HG02970 (cell line): ENCODE measurements at regions not wholly inside any gene's neighbourhood (a gene's known extent, or its start where the extent isn't known, plus 50 kb on each side); places are given as distances from the start of the nearest gene placed in this dataset.
"Not testable (repeated sequence)": the region's sequence is repeated elsewhere in the genome, so short reads cannot be mapped to it uniquely, and the experiment has no call there.

ENCODE experiments used
- ATAC-seq: cut with Tn5 transposase; IDR thresholded peaks from one replicate; pipeline ENCODE4 v1.9.1; 2021; ENCODE audit warnings: mild to moderate bottlenecking, moderate library complexity, moderate number of reproducible peaks; ENCODE audit not compliant: unreplicated experiment, low FRiP score

- not testable (repeated sequence) for ATAC-seq
Observed at GRCh38 chr1:234814235-234814634, 204.3 kb upstream of the IRF2BP2 start.

- not testable (repeated sequence) for ATAC-seq
Observed at GRCh38 chr1:234811824-234812223, 201.8 kb upstream of the IRF2BP2 start.

GRCh38 chr1:234810726-234811125 lies 200.7 kb upstream of the IRF2BP2 start:
- ATAC-seq: not testable (repeated sequence)

- ATAC-seq: not testable (repeated sequence)
Observed at GRCh38 chr1:234809854-234810245, 199.9 kb upstream of the IRF2BP2 start.

GRCh38 chr1:234808943-234809853 lies 199.2 kb upstream of the IRF2BP2 start:
- ATAC-seq: not testable (repeated sequence)

- ATAC-seq: not testable (repeated sequence)
Observed at GRCh38 chr1:234808459-234808858, 198.5 kb upstream of the IRF2BP2 start.

GRCh38 chr1:234807705-234808104 lies 197.7 kb upstream of the IRF2BP2 start:
- ATAC-seq: not testable (repeated sequence)

GRCh38 chr1:234802586-234802985 lies 192.6 kb upstream of the IRF2BP2 start:
- ATAC-seq: not testable (repeated sequence)

- ATAC-seq: not testable (repeated sequence)
Observed at GRCh38 chr1:234801636-234802035, 191.7 kb upstream of the IRF2BP2 start.

GRCh38 chr1:234801147-234801546 lies 191.2 kb upstream of the IRF2BP2 start:
- ATAC-seq: not testable (repeated sequence)

- not testable (repeated sequence) for ATAC-seq
Observed at GRCh38 chr1:234800563-234800962, 190.6 kb upstream of the IRF2BP2 start.

GRCh38 chr1:234799021-234799689 lies 189.2 kb upstream of the IRF2BP2 start:
- ATAC-seq: not testable (repeated sequence)

- ATAC-seq: not testable (repeated sequence)
Observed at GRCh38 chr1:234797216-234797615, 187.2 kb upstream of the IRF2BP2 start.

- not testable (repeated sequence) for ATAC-seq
Observed at GRCh38 chr1:234796438-234796792, 186.4 kb upstream of the IRF2BP2 start.

GRCh38 chr1:234795711-234796437 lies 185.9 kb upstream of the IRF2BP2 start:
- ATAC-seq: not testable (repeated sequence)

- ATAC-seq: not testable (repeated sequence)
Observed at GRCh38 chr1:234795007-234795406, 185.0 kb upstream of the IRF2BP2 start.

- ATAC-seq: not testable (repeated sequence)
Observed at GRCh38 chr1:234794452-234794851, 184.5 kb upstream of the IRF2BP2 start.

- not testable (repeated sequence) for ATAC-seq
Observed at GRCh38 chr1:234793924-234794323, 183.9 kb upstream of the IRF2BP2 start.

GRCh38 chr1:234792221-234792864 lies 182.4 kb upstream of the IRF2BP2 start:
- ATAC-seq: not testable (repeated sequence)

- ATAC-seq: not testable (repeated sequence)
Observed at GRCh38 chr1:234791615-234792014, 181.6 kb upstream of the IRF2BP2 start.
